Hematopoietic multipotent progenitor cell treated with erythropoietin and hydrocortisone succinate and interleukin-3 and kit ligand, for 8 days (in vitro differentiated cells): ENCODE measurements at regions not wholly inside any gene's neighbourhood (a gene's known extent, or its start where the extent isn't known, plus 50 kb on each side); places are given as distances from the start of the nearest gene placed in this dataset.
"Not testable (repeated sequence)": the region's sequence is repeated elsewhere in the genome, so short reads cannot be mapped to it uniquely, and the experiment has no call there.

ENCODE experiments used
- DNase-seq: peaks from one replicate; pipeline ENCODE4 v3.0.0-alpha.2; 2015

DNA sequence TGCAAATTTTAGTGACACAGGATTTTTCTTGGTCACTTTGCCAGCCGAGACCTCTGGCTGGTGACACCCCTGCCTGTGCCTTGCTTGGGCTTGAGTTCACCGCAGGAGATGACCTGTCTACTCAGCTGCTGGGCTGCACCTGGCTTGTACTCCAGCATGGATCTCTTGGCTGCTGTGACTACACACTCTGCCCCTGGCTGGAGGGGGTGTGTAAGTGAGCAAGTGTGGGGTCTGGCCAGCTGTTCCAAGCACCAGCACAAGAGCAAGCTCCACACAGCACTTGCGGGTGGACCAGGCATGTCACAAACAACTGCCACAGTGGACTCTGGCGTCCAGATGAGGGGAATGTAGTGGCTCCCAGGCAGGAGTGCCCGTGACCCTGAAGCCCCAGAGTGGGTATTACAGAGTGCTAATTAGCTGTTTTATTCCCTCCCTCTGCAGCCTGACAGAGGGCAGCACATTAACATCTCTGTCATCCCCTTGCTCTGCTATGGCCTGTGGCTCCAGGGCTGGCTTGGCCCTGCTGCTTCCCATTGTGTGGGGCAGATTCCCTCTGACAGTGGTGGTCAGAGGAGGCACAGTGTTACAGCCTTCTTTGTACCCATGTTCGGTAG lies 1387.2 kb downstream of the OLFM4 start:
- no peak for DNase-seq

- not testable (repeated sequence) for DNase-seq
Measured at GRCh38 chr13:54422946-54423345, 1394.3 kb downstream of the OLFM4 start.

DNA sequence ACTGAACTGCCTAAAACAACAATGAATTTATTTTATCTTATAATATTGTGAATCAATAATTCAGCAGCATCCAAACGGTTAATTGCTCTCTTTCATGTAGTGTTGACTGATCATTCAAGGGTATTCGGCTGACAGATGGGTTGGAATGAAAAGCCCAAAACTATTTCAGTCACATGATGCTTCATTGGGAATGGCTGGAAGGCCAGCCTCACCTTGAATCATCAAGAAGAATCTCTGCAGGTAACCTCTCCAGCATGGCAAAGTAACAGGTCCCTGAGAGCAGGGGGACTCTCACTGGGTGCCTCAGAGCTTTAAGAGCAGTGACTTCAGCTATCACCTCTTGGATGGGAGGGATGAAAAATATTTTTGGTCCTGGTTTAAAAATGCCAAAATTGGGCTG lies 1395.7 kb downstream of the OLFM4 start:
- DNase-seq, result no peak

- no peak for DNase-seq
Measured at GRCh38 chr13:54433493-54434206, 1405.0 kb downstream of the OLFM4 start.

GRCh38 chr13:54440853-54441400 lies 1412.3 kb downstream of the OLFM4 start:
- not testable (repeated sequence) for DNase-seq

DNA sequence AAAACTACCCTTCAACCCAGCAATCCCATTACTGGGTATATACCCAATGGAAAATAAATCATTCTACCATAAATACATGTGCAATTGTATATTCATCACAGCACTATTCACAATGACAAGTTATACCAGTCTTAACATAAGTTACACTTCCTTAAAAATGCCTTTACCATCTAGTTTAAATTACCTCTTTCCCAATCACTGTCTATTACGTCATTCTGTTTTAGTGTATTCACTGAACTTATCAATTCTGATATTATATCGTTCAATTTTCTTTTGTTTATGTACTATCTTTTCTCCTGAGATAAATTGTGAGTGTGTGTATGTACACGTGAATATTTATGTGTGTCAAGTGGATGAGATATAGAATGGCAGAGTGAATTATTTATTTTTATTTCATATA lies 1416.8 kb downstream of the OLFM4 start:
- no peak for DNase-seq

- DNase-seq, result no peak
Measured at GRCh38 chr13:54445865-54446264, 1417.3 kb downstream of the OLFM4 start.

GRCh38 chr13:54449922-54450321 lies 1421.3 kb downstream of the OLFM4 start:
- no peak for DNase-seq

DNA sequence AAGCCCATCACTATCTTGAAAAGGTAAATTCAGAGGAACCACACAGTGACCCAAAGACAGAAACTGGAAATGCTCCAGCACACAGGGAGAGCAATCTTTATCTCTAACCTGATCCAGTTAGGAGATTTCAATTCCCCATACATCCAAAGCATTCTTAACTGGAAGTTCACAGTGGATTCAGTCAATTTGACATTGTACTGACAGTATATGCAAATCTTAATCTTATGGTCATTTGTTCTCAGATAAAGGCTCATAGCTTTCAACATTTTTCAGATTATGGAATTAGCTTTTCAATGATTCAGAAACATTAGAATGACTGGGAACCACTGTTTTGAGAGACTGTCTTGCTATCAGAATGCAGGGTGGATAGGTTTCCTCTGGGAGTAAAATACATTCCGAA lies 1455.6 kb downstream of the OLFM4 start:
- DNase-seq, result no peak

GRCh38 chr13:54486421-54487166 lies 1458.0 kb downstream of the OLFM4 start:
- DNase-seq, result no peak

GRCh38 chr13:54489359-54489758 lies 1460.7 kb downstream of the OLFM4 start:
- no peak for DNase-seq

DNA sequence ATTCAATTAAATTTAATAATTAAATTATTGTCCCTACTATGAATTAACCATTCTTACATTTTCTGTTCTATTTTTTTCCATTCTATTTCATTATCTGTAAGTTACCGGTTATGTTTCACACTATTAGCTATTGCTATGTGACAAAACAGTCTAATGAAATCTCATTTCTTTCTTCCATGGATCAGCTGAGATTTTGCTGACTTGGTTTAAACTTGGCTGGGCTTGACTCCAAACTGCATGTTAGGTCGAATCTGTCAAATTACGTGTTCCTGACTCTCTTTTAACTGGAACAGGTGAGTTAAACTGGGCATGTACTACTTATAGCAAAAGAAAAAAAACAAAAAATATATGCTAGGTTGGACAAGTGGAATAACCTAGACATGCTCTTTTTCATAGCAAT lies 1464.4 kb downstream of the OLFM4 start:
- no peak for DNase-seq

DNA sequence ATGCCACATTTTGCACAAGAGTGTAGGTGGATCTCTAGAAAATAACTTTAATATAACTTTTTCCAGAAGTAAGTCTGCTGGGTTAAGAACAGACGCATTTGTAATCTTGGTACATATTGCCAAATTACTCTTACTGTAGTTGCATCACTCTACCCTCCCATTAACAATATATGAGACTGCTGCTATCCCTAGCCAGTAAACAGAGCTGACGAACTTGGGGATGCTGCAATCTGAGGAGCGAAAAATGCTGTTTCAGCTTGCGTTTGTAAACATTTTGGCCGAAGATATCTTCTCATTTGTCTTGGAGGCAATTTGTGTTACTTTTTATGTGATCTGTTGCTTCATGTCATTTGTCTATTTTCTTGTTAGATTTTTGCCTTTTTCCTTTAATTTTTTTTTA lies 1482.8 kb downstream of the OLFM4 start:
- no peak for DNase-seq

- DNase-seq, result no peak
Measured at GRCh38 chr13:54513254-54513653, 1484.6 kb downstream of the OLFM4 start.

- no peak for DNase-seq
Measured at GRCh38 chr13:54536112-54536511, 1507.5 kb downstream of the OLFM4 start.

DNA sequence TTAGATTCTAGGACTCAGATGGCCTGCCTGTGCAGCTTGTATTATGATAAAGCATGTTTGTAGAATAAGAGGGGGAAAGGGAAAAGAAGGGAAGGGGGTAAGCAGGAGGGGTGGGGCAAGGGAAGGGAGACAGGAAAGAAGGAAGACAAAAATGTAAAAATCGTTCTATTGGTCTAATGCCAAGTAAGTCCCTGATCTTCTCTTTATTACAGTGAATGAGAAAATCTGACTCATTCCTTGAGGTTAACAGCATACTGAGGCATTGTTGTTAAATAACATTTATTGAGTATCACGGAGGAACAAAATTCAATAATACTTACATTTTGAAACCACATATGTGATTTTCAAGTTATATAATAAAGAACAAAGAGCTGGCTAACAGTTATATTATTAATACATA lies 1534.7 kb downstream of the OLFM4 start:
- DNase-seq, result no peak

DNA sequence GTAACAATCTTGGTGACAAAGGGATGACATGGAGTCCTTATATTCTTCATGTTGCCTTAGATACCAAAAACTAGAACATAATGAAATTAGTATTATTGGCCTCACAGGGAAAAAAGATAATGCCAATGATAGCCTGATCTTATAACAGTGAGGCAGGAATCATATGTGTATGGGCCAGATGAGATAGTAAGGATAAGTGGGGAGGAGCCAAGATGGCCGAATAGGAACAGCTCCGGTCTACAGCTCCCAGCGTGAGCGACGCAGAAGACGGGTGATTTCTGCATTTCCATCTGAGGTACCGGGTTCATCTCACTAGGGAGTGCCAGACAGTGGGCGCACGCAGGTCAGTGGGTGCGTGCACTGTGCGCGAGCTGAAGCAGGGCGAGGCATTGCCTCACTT lies 1543.4 kb downstream of the OLFM4 start:
- DNase-seq, result not testable (repeated sequence)

GRCh38 chr13:54573186-54573585 lies 1544.6 kb downstream of the OLFM4 start:
- no peak for DNase-seq

DNA sequence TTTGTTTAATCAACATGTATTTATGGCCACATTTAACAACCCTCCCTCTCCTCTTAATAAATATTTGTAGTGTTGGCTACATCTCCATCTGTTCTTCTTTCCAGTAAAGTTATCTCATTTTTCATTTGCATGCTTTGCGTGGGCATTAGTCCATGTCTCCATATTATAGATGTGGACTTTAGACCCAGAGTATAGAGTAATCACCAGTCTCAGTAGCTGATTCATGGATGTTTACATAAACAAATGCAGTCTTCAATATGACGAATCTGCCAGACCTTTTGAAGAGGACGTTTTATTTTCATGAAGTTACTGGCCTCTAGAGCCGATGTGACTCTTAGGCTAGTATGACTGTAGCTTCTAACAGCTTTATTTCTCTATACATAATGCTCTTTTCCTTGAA lies 1546.2 kb downstream of the OLFM4 start:
- no peak for DNase-seq

DNA sequence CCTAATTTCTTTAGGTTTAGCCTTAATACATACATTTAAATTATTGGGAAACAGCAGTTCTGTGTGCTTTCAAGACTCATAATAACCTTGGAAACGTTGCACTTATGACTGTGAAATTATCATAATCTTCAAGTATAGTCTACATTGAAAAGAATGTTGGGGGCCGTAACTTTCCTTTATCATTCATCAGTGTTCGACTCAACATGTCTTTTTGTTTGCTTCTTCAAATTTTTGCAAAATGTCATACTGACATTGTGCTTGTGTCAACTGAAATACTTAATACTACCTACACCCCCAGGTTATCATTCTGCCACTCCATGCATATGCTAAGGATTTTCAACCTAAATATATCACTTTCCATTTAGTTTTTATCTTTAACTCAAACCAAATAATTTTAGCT lies 1562.9 kb downstream of the OLFM4 start:
- no peak for DNase-seq

GRCh38 chr13:54592201-54592600 lies 1563.6 kb downstream of the OLFM4 start:
- DNase-seq, result no peak

DNA sequence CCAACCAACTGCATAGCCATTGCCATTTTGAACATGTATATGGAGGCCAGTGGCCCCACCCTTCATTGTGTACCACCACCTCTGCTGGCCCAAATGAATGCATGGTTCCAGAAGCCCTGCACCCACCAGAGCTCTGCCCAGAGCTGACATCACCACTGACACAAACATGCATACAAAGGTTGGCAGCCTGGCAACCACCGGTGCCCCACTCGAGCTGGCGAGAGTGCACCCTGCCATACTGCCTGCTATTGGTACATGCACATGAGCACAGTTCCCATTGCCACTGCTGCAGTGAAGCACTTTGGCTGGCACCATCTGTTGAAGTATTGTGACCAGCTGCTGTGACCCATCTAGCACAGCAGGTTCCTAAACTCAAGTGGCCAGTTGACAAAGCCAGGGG lies 1564.9 kb downstream of the OLFM4 start:
- no peak for DNase-seq

GRCh38 chr13:54597540-54598088 lies 1569.0 kb downstream of the OLFM4 start:
- no peak for DNase-seq

GRCh38 chr13:54599413-54599812 lies 1570.8 kb downstream of the OLFM4 start:
- DNase-seq, result no peak
